ENCODE measurements at regions not wholly inside any gene's neighbourhood (a gene's known extent, or its start where the extent isn't known, plus 50 kb on each side); places are given as distances from the start of the nearest gene placed in this dataset.
"Not testable (repeated sequence)": the region's sequence is repeated elsewhere in the genome, so short reads cannot be mapped to it uniquely, and the experiment has no call there.

- in situ Hi-C loops (cut with HindIII; ENCODE audit: low pct_unique_long_range_greater_than_20kb, low sequenced_read_pairs), result no loop called here
- no peak for DNase-seq (ENCODE audit: low read depth, low spot score)
These were observed 765.9 kb upstream of the SLITRK1 start for GRCh38 chr13:84648069-84648640.

- DNase-seq (ENCODE audit: low read depth, low spot score), result no peak
- in situ Hi-C loops (cut with HindIII; ENCODE audit: low pct_unique_long_range_greater_than_20kb, low sequenced_read_pairs), result no loop called here
These were observed 764.7 kb upstream of the SLITRK1 start for GRCh38 chr13:84646957-84647356.

GRCh38 chr13:84645196-84646012 is 763.1 kb upstream of the SLITRK1 start:
- in situ Hi-C loops (cut with HindIII; ENCODE audit: low pct_unique_long_range_greater_than_20kb, low sequenced_read_pairs), result no loop called here

GRCh38 chr13:84641491-84641890 is 759.2 kb upstream of the SLITRK1 start:
- in situ Hi-C loops (cut with HindIII; ENCODE audit: low pct_unique_long_range_greater_than_20kb, low sequenced_read_pairs), result no loop called here
- DNase-seq (ENCODE audit: low read depth, low spot score), result no peak

More at GRCh38 chr13:84645196-84646012, 763.1 kb upstream of the SLITRK1 start:
- DNase-seq (ENCODE audit: low read depth, low spot score), result peak; percentile 30

- in situ Hi-C loops (cut with HindIII; ENCODE audit: low pct_unique_long_range_greater_than_20kb, low sequenced_read_pairs), result no loop called here
- DNase-seq (ENCODE audit: low read depth, low spot score), result no peak
These were observed 758.4 kb upstream of the SLITRK1 start for GRCh38 chr13:84640691-84641090.

GRCh38 chr13:84630476-84630875 is 748.2 kb upstream of the SLITRK1 start:
- in situ Hi-C loops (cut with HindIII; ENCODE audit: low pct_unique_long_range_greater_than_20kb, low sequenced_read_pairs), result no loop called here
- no peak for DNase-seq (ENCODE audit: low read depth, low spot score)

- in situ Hi-C loops (cut with HindIII; ENCODE audit: low pct_unique_long_range_greater_than_20kb, low sequenced_read_pairs), result no loop called here
These were observed 734.6 kb upstream of the SLITRK1 start for GRCh38 chr13:84616864-84617263.

GRCh38 chr13:84609716-84610115 is 727.4 kb upstream of the SLITRK1 start:
- in situ Hi-C loops (cut with HindIII; ENCODE audit: low pct_unique_long_range_greater_than_20kb, low sequenced_read_pairs), result no loop called here
- no peak for DNase-seq (ENCODE audit: low read depth, low spot score)

More at GRCh38 chr13:84616864-84617263, 734.6 kb upstream of the SLITRK1 start:
- no peak for DNase-seq (ENCODE audit: low read depth, low spot score)

GRCh38 chr13:84607261-84608013 is 725.2 kb upstream of the SLITRK1 start:
- in situ Hi-C loops (cut with HindIII; ENCODE audit: low pct_unique_long_range_greater_than_20kb, low sequenced_read_pairs), result no loop called here
- DNase-seq (ENCODE audit: low read depth, low spot score), result no peak

GRCh38 chr13:84606616-84607015 is 724.3 kb upstream of the SLITRK1 start:
- no peak for DNase-seq (ENCODE audit: low read depth, low spot score)

GRCh38 chr13:84605927-84606326 is 723.7 kb upstream of the SLITRK1 start:
- DNase-seq (ENCODE audit: low read depth, low spot score), result no peak
- in situ Hi-C loops (cut with HindIII; ENCODE audit: low pct_unique_long_range_greater_than_20kb, low sequenced_read_pairs), result no loop called here

More at GRCh38 chr13:84606616-84607015, 724.3 kb upstream of the SLITRK1 start:
- in situ Hi-C loops (cut with HindIII; ENCODE audit: low pct_unique_long_range_greater_than_20kb, low sequenced_read_pairs), result no loop called here

- in situ Hi-C loops (cut with HindIII; ENCODE audit: low pct_unique_long_range_greater_than_20kb, low sequenced_read_pairs), result no loop called here
- no peak for DNase-seq (ENCODE audit: low read depth, low spot score)
These were observed 709.2 kb upstream of the SLITRK1 start for GRCh38 chr13:84591444-84591843.

GRCh38 chr13:84590663-84591062 is 708.4 kb upstream of the SLITRK1 start:
- in situ Hi-C loops (cut with HindIII; ENCODE audit: low pct_unique_long_range_greater_than_20kb, low sequenced_read_pairs), result no loop called here
- DNase-seq (ENCODE audit: low read depth, low spot score), result no peak

GRCh38 chr13:84588023-84588422 is 705.7 kb upstream of the SLITRK1 start:
- DNase-seq (ENCODE audit: low read depth, low spot score), result no peak
- in situ Hi-C loops (cut with HindIII; ENCODE audit: low pct_unique_long_range_greater_than_20kb, low sequenced_read_pairs), result no loop called here

- in situ Hi-C loops (cut with HindIII; ENCODE audit: low pct_unique_long_range_greater_than_20kb, low sequenced_read_pairs); DNase-seq (ENCODE audit: low read depth, low spot score): not testable (repeated sequence)
These were observed 697.6 kb upstream of the SLITRK1 start for GRCh38 chr13:84579901-84580300.

- in situ Hi-C loops (cut with HindIII; ENCODE audit: low pct_unique_long_range_greater_than_20kb, low sequenced_read_pairs), result no loop called here
- DNase-seq (ENCODE audit: low read depth, low spot score), result peak; percentile 37
These were observed 692.6 kb upstream of the SLITRK1 start for GRCh38 chr13:84574851-84575250.

GRCh38 chr13:84571264-84571663 is 689.0 kb upstream of the SLITRK1 start:
- DNase-seq (ENCODE audit: low read depth, low spot score), result peak; percentile 56
- in situ Hi-C loops (cut with HindIII; ENCODE audit: low pct_unique_long_range_greater_than_20kb, low sequenced_read_pairs), result no loop called here

- no peak for DNase-seq (ENCODE audit: low read depth, low spot score)
- in situ Hi-C loops (cut with HindIII; ENCODE audit: low pct_unique_long_range_greater_than_20kb, low sequenced_read_pairs), result no loop called here
These were observed 688.6 kb upstream of the SLITRK1 start for GRCh38 chr13:84570831-84571230.

Measured in SK-MEL-5 (cell line).